Right hindlimb (tissue), 1 donor: ENCODE measurements at regions not wholly inside any gene's neighbourhood (a gene's known extent, or its start where the extent isn't known, plus 50 kb on each side); places are given as distances from the start of the nearest gene placed in this dataset.
"Not testable (repeated sequence)": the region's sequence is repeated elsewhere in the genome, so short reads cannot be mapped to it uniquely, and the experiment has no call there.

Experiments
- DNase-seq: peaks from one replicate; pipeline ENCODE4 v3.0.0-alpha.2; 2018

- DNase-seq: no peak
Measured at GRCh38 chr13:18948012-18948663, 233.5 kb downstream of the TUBA3C start.

DNA sequence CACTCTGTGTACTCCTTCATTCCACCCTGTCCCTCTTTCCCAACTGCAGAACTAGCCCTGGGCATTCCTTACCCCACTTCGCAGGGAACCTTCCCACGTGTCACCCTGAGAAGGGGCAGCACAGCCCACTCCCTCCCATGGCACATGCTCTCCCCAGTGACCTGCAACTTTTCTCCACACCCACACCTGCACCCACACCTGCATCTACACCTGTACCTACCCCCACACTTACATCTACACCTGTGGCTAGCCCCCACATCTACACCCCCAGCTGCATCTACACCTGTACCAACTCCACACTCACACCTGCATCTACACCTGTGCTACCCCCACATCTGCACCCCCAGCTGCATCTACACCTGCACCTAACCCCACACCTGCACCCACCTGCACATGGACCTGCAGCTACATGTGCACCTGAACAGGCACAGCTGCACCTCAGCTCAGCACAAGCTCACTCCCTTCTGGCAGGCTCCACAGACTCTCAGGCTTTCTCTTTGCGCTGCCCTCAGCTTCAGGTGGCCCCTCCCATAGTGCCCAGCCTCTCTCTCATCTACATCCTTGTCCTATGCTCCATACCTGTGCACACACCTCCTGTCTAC lies 234.1 kb downstream of the TUBA3C start:
- DNase-seq: no peak

DNA sequence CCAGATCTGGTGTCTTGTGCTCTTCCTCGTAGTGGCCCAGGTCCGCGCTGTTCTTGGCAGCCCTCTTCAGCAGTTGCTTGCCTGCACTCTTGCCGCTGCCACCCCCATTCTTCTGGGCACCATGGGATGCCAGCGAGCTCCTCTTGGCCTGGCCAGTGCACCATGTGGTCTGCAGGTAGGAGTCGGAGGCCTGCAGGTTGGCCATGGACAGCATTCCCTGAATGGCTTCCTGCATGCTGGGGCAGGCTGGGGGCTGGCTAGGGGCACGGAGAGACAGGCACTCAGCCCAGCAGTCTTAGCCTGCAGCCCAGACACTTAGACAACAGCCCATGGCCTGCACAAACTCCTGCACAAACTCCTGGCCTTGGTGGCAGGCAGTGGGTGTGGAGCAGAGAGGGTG lies 234.9 kb downstream of the TUBA3C start:
- DNase-seq: no peak

GRCh38 chr13:18944501-18945068 lies 237.0 kb downstream of the TUBA3C start:
- DNase-seq: no peak

DNA sequence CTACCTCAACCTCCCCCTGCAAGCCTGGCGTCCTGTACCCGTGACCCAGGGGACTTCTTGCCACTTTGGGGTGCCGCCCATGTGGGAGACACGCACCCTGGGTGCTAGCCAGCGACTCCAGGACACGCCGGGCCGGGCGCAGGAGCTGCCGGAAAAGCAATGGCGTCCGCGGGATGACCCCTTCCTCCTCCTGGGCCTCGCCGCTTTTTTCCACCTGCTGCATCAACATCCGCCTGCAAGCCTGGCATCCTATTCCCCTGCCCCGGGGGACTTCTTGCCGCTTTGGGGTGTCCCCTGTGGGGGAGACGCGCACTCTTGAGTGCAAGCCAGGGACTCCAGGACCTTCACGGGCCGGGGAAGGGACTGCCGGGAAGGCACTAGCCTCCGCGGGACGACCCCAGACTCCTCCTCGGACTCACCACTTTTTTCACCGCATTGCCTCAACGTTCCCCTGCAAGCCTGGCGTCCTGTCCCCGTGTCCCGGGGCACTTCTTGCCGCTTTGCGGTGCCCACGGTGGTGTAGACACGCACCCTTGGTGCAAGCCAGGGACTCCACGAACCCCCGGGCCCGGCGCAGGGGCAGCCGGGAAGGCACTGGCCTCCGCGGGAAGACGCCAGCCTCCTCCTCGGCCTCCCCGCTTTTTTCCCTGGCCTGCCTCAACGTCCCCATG lies 237.8 kb downstream of the TUBA3C start:
- DNase-seq: no peak

DNA sequence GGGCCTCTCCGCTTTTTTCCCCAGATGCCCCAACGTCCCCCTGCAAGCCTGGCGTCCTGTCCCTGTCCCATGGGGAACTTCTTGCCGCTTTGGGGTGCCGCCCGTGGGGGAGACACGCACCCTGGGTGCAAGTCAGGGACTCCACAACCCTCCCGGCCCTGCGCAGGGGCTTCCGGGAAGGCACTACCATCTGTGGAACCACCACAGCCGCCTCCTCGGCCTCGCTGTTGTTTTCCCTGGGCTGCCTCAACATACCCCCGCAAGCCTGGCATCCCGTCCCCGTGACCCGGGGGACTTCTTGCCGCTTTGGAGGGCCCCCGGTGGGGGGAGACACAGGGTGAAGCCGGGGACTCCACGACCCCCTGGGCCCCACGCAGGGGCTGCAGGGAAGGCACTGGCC lies 238.4 kb downstream of the TUBA3C start:
- DNase-seq: no peak

GRCh38 chr13:18936104-18936503 lies 245.5 kb downstream of the TUBA3C start:
- DNase-seq: no peak

DNA sequence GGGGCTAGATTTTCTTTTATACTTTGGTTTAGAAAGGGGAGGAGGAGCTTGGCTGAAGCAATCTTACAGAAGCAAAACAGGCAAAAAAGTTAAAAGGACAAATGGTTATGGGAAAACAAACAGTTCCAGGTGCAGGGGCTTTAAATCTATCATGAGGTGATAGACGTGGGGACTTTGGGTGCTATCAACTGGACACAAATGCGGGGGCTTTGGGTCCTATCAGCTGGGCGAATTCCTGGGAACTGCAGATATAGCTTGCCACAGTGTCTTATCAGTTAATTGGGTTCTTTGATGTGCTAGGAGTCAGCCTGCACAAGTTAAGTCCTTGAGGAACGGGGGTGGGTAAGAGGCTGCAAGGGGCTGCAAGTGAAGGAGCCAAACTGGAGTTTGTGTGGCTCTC lies 260.6 kb downstream of the TUBA3C start:
- DNase-seq: no peak

DNA sequence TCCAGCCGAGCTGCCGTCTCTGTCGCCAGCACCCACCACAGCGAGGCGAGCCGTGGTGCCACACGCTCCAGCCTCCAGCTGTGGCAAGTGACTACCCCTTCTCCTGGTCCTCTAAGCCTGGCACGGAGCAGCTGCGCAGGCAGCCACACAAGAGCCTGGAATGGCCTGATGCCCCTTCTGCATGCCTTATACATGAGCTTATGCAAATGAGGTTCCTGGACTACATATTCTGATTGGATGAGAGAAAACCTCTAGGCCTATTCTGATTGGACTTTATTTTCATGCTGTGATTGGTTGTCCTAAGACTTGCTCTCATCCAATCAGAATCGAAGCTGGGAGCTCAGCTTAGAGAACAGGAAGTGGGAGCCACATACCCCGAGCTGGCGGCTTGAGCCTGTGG lies 276.5 kb downstream of the TUBA3C start:
- DNase-seq: not testable (repeated sequence)

GRCh38 chr13:18895411-18895810 lies 286.2 kb downstream of the TUBA3C start:
- not testable (repeated sequence) for DNase-seq

GRCh38 chr13:18891242-18891641 lies 290.4 kb downstream of the TUBA3C start:
- DNase-seq: not testable (repeated sequence)

DNA sequence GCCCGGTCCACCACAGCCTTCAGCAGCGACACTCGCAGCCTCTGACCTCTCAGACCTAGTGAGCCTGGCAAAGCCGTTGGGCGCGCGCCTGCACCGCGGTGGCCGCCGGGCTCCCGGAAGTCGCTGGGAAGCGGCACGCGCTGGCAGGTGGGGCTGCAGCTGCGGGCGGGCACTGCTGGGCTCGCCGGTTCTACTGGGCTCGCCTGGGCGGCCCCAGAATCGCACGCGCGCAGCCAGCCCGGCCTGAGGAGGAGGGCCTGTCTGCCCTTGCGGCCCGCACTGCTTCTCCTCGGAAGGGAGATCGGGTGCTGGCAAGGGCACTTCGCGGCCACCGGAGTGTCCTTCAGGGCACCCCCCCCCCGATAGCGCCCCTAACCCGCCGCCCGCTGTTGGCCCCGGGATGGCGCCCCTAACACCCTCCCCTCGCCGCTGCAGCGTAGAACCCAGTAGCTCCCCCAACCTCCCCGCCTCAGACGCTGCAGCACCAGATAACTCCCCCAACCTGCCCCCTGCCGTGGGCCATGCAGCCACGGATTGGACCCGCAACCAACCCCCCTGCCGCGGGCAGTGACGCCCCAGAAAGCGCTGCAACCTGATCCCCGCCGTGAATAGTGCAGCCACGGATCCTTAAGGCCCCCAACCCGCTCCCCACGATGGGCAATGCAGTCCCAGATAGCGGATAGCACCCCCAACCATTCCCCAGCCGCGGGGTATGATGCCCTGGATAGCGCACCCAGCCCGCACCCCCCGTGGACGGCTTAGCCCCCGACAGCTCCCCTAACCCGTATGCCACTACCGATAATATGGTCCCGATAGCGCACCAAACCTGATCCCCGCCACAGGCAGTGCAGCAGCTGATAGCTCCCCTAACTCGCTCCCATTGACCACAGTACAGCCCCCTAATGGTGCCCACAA lies 306.5 kb downstream of the TUBA3C start:
- DNase-seq: not testable (repeated sequence)

- not testable (repeated sequence) for DNase-seq
Measured at GRCh38 chr13:18870557-18870956, 311.1 kb downstream of the TUBA3C start.

DNA sequence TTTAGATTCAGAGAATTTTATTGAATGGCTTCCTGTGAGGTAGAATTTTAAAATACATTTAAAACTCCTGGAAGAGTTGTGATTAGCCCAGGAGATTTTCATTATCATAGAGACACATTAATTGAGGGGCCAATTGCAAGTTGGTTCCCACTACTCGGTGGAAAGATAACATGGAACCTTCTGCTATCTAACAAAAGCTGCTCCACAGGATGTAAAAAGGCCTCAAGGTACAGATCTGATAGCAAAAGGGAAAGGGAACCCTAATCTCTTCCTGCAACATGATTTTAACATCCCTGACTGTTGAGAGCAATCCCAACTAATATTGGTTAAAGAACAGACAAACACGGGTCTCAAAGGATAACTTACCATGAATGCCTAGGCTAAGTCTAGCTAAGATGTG lies 312.3 kb downstream of the TUBA3C start:
- not testable (repeated sequence) for DNase-seq

- not testable (repeated sequence) for DNase-seq
Measured at GRCh38 chr13:18837986-18838629, 343.5 kb downstream of the TUBA3C start.

- not testable (repeated sequence) for DNase-seq
Measured at GRCh38 chr13:18837179-18837745, 344.4 kb downstream of the TUBA3C start.

- DNase-seq: not testable (repeated sequence)
Measured at GRCh38 chr13:18836371-18837178, 345.0 kb downstream of the TUBA3C start.

DNA sequence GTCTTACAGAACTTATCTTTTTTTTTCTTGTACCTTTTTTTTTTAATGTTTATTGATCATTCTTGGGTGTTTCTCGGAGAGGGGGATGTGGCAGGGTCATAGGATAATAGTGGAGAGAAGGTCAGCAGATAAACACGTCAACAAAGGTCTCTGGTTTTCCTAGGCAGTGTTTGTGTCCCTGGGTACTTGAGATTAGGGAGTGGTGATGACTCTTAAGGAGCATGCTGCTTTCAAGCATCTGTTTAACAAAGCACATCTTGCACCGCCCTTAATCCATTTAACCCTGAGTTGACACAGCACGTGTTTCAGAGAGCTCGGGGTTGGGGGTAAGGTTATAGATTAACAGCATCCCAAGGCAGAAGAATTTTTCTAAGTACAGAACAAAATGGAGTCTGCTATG lies 345.9 kb downstream of the TUBA3C start:
- not testable (repeated sequence) for DNase-seq

DNA sequence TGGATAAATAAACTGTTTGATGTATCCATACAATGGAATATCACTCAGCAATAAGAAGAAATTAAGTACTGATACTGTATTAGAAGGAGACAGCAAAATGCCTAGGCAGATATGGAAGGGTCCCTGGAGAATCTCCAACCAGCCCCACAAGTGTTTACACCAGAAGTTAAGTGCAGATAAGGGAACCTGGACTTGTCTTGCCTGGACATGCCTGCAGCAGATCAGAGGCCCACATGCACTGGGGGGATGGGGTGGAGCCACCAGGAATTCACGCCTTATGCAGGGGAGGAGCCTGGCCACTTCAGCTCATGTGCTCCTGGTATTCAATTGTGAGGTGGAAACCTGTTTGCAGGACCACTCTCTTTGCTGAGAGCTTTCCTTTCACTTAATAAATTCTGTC lies 356.9 kb downstream of the TUBA3C start:
- not testable (repeated sequence) for DNase-seq

DNA sequence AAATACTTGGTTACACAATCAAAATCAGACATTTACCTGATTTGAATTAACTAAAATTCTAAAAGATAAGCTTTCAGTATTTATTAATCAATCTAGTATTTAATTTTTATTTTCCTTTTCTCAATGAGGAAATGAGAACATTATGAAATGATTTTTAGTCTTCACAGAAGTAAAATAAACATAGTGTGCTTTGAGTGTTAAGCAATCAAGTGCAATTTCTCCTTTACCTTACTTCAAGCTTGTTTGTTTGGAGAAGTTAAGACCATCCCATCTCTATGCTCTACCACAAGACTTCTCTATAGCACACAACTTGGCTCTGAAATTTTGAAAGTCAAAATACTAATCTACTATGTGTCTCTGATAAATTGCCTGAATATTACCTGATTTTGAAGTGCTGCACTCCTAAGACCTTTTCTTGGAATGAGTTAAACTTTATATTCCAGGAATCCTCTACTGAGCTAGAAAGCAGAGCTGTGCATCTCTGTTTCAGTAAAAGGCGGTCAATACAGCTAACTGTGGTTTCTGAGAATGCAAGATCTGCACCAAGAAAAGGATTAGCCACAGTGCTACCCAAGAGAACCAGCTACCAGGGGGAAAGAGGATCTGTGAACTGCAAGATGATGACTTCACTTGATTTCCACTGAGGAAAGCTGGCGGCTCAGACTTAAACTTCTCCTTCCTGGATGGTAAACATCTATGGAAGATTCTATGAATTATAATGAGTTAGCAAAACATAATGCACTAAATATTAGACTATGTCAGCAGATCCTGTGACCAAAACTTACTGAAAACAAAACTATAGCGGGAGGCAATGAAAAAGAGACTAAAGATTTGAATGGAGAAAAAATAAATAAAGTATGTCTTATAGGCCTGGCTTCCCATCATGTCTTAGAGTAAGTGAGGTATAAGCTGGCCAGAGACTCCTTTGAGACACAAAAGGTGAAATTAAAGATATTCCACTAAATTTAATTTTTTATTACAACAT lies 358.7 kb downstream of the TUBA3C start:
- not testable (repeated sequence) for DNase-seq
